Ascending aorta (tissue), 2 donors: ENCODE measurements at regions not wholly inside any gene's neighbourhood (a gene's known extent, or its start where the extent isn't known, plus 50 kb on each side); places are given as distances from the start of the nearest gene placed in this dataset.
"Not testable (repeated sequence)": the region's sequence is repeated elsewhere in the genome, so short reads cannot be mapped to it uniquely, and the experiment has no call there.

Experiments
- DNase-seq, 2 donors: peaks; one replicate each; pipeline ENCODE4 v3.0.0-alpha.2; 2019; ENCODE audit warnings: low spot score in 2 of 2
- H3K27ac ChIP-seq, 2 donors: fragments of 200-600 bp; sonication (generic); one replicate each; pipeline ENCODE4 v1.5.1; 2016 to 2017; ENCODE audit warnings: mild to moderate bottlenecking in 1 of 2
- H3K27me3 ChIP-seq: fragments of 200-600 bp; sonication (generic); one replicate; pipeline ENCODE4 v1.5.1; 2017
- H3K36me3 ChIP-seq, 2 donors: fragments of 200-600 bp; sonication (generic); one replicate each; pipeline ENCODE4 v1.5.1; 2016
- H3K4me1 ChIP-seq, 2 donors: fragments of 200-600 bp; sonication (generic); one replicate each; pipeline ENCODE4 v1.5.1; 2016 to 2017; ENCODE audit warnings: mild to moderate bottlenecking in 1 of 2
- H3K4me3 ChIP-seq, 2 donors: fragments of 200-600 bp; sonication (generic); one replicate each; pipeline ENCODE4 v1.5.1; 2016 to 2017; ENCODE audit warnings: mild to moderate bottlenecking in 1 of 2
- H3K9me3 ChIP-seq, 2 donors: fragments of 200-600 bp; sonication (generic); one replicate each; pipeline ENCODE4 v1.5.1; 2016
- intact Hi-C: fragments of 100-400 bp; cut with DNase I; formaldehyde crosslinking; loops from one replicate; pipeline ENCODE4 v1.15.1; 2023
- TF ChIP-seq, protein P1 (sequence below), 3 experiments: fragments of 200-600 bp in 2 of 3; fragments of 450-650 bp in 1 of 3; sonication (generic) in 2 of 3; IDR thresholded peaks; one replicate each; pipeline ENCODE4 v1.5.1; 2016 to 2019; ENCODE audit warnings: antibody characterized with exemption in 3 of 3, mild to moderate bottlenecking in 1 of 3, moderate library complexity in 1 of 3

- no peaks in the 10 kb centered on the region for H3K27me3 ChIP-seq
- no peak overlapping the region for H3K27ac ChIP-seq
- intact Hi-C loops: no loop called here
- H3K9me3 ChIP-seq: no peaks in the 10 kb centered on the region
- no peak for DNase-seq
- no peak overlapping the region for H3K4me3 ChIP-seq
- no peaks in the 10 kb centered on the region for H3K36me3 ChIP-seq
- no peaks in the 10 kb centered on the region for H3K4me1 ChIP-seq
- TF ChIP-seq, protein P1, sequence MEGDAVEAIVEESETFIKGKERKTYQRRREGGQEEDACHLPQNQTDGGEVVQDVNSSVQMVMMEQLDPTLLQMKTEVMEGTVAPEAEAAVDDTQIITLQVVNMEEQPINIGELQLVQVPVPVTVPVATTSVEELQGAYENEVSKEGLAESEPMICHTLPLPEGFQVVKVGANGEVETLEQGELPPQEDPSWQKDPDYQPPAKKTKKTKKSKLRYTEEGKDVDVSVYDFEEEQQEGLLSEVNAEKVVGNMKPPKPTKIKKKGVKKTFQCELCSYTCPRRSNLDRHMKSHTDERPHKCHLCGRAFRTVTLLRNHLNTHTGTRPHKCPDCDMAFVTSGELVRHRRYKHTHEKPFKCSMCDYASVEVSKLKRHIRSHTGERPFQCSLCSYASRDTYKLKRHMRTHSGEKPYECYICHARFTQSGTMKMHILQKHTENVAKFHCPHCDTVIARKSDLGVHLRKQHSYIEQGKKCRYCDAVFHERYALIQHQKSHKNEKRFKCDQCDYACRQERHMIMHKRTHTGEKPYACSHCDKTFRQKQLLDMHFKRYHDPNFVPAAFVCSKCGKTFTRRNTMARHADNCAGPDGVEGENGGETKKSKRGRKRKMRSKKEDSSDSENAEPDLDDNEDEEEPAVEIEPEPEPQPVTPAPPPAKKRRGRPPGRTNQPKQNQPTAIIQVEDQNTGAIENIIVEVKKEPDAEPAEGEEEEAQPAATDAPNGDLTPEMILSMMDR (IDR thresholded peaks at IDR 0.05): no peak
Measured at GRCh38 chr7:28330384-28331070, 81.8 kb upstream of the CREB5 start.

- TF ChIP-seq, protein P1 (IDR thresholded peaks at IDR 0.05): no peak
- intact Hi-C loops: no loop called here
- DNase-seq: no peak
- Histone ChIP-seq H3K27ac (no peak overlapping the region), H3K27me3 (no peaks in the 10 kb centered on the region), H3K4me3 (no peak overlapping the region), H3K36me3 (no peaks in the 10 kb centered on the region), H3K9me3 (no peaks in the 10 kb centered on the region), H3K4me1 (no peaks in the 10 kb centered on the region)
Measured at GRCh38 chr7:28332046-28332445, 80.3 kb upstream of the CREB5 start.

GRCh38 chr7:28333548-28333947 is 78.8 kb upstream of the CREB5 start:
- H3K9me3 ChIP-seq, intact Hi-C loops, DNase-seq, H3K4me3 ChIP-seq, H3K4me1 ChIP-seq, H3K27ac ChIP-seq, H3K36me3 ChIP-seq, H3K27me3 ChIP-seq: not testable (repeated sequence)

DNA sequence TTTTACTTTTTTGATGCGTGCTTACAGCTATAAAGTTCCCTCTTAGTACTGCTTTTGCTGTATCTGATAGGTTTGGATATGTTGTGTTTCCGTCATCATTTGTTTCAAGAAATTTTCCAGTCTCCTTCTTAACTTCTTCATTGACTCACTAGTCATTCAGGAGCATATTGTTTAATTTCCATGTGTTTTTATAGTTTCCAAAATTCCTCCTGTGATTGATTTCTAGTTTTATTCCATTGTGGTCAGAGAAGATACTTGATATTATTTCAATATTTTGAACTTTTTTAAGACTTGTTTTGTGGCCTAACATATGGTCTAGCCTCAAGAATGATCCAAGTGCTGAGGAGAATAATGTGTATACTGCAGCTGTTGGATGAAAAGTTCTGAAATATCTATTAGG is 75.5 kb upstream of the CREB5 start:
- TF ChIP-seq, protein P1 (IDR thresholded peaks at IDR 0.05): no peak
- Histone ChIP-seq H3K27ac (no peak overlapping the region), H3K27me3 (no peaks in the 10 kb centered on the region), H3K9me3 (no peaks in the 10 kb centered on the region), H3K4me3 (no peak overlapping the region), H3K36me3 (no peaks in the 10 kb centered on the region), H3K4me1 (no peaks in the 10 kb centered on the region)
- intact Hi-C loops: no loop called here
- no peak for DNase-seq

- H3K27ac ChIP-seq: no peak overlapping the region
- no peaks in the 10 kb centered on the region for H3K9me3 ChIP-seq
- DNase-seq: no peak
- intact Hi-C loops: no loop called here
- H3K4me3 ChIP-seq: no peak overlapping the region
- no peaks in the 10 kb centered on the region for H3K27me3 ChIP-seq
- no peaks in the 10 kb centered on the region for H3K4me1 ChIP-seq
- no peaks in the 10 kb centered on the region for H3K36me3 ChIP-seq
- TF ChIP-seq, protein P1 (IDR thresholded peaks at IDR 0.05): no peak
Measured at GRCh38 chr7:28338041-28338440, 74.3 kb upstream of the CREB5 start.

DNA sequence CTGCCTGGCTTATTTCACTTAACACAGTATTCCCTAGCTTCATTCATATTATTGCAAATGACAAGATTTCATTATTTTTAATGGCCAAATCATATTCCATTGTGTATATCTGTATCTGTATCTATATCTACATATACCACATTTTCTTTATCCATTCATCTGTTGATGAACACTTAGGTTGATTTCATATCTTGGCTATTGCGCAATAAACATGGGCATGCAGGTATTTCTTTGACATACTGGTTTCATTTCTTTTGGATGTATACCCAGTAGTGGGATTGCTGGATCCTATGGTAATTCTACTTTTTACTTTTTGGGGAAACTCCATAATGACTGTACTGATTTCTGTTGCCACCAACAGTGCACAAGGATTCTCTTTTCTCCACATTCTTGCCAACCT is 68.9 kb upstream of the CREB5 start:
- TF ChIP-seq, protein P1 (IDR thresholded peaks at IDR 0.05): no peak
- H3K27me3 ChIP-seq: no peaks in the 10 kb centered on the region
- no peak overlapping the region for H3K27ac ChIP-seq
- H3K4me3 ChIP-seq: no peak overlapping the region
- H3K4me1 ChIP-seq: no peaks in the 10 kb centered on the region
- DNase-seq: no peak
- no peaks in the 10 kb centered on the region for H3K9me3 ChIP-seq
- no peaks in the 10 kb centered on the region for H3K36me3 ChIP-seq
- intact Hi-C loops: no loop called here
